ENCODE measurements at regions not wholly inside any gene's neighbourhood (a gene's known extent, or its start where the extent isn't known, plus 50 kb on each side); places are given as distances from the start of the nearest gene placed in this dataset.

GRCh38 chr2:192333642-192334041 lies 138.9 kb upstream of the TMEFF2 start:
- WGBS, 2 donors = 72 to 73% methylated on average over 6 of the region's 6 CpGs
- intact Hi-C loops (cut with DNase I) = no loop called here
- H3K27ac ChIP-seq = no peak overlapping the region
- H3K4me1 ChIP-seq = no peaks in the 10 kb centered on the region
- H3K4me3 ChIP-seq = no peak overlapping the region
- TF ChIP-seq, protein P1, sequence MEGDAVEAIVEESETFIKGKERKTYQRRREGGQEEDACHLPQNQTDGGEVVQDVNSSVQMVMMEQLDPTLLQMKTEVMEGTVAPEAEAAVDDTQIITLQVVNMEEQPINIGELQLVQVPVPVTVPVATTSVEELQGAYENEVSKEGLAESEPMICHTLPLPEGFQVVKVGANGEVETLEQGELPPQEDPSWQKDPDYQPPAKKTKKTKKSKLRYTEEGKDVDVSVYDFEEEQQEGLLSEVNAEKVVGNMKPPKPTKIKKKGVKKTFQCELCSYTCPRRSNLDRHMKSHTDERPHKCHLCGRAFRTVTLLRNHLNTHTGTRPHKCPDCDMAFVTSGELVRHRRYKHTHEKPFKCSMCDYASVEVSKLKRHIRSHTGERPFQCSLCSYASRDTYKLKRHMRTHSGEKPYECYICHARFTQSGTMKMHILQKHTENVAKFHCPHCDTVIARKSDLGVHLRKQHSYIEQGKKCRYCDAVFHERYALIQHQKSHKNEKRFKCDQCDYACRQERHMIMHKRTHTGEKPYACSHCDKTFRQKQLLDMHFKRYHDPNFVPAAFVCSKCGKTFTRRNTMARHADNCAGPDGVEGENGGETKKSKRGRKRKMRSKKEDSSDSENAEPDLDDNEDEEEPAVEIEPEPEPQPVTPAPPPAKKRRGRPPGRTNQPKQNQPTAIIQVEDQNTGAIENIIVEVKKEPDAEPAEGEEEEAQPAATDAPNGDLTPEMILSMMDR (IDR thresholded peaks at IDR 0.05) = no peak
- H3K27me3 ChIP-seq = peaks cover 0 to 4% (median 0%) of the 10 kb centered on the region in 4 donors
- H3K9me3 ChIP-seq = no peaks in the 10 kb centered on the region
- no peaks in the 10 kb centered on the region for H3K36me3 ChIP-seq
- DNase-seq = no peak
- no peak for FAIRE-seq
- no peak for ATAC-seq

GRCh38 chr2:192328297-192328696 lies 133.6 kb upstream of the TMEFF2 start:
- FAIRE-seq = no peak
- whole genome bisulfite sequencing, 2 donors = 78 to 88% methylated on average over 3 of the region's 3 CpGs
- Histone ChIP-seq H3K36me3 (no peaks in the 10 kb centered on the region), H3K27me3 (peaks cover 0 to 4% (median 0%) of the 10 kb centered on the region in 4 donors), H3K9me3 (no peaks in the 10 kb centered on the region), H3K4me3 (no peak overlapping the region), H3K4me1 (no peaks in the 10 kb centered on the region), H3K27ac (no peak overlapping the region)
- no peak for DNase-seq
- TF ChIP-seq, protein P1 (IDR thresholded peaks at IDR 0.05) = no peak
- ATAC-seq = no peak
- intact Hi-C loops (cut with DNase I) = no loop called here

DNA sequence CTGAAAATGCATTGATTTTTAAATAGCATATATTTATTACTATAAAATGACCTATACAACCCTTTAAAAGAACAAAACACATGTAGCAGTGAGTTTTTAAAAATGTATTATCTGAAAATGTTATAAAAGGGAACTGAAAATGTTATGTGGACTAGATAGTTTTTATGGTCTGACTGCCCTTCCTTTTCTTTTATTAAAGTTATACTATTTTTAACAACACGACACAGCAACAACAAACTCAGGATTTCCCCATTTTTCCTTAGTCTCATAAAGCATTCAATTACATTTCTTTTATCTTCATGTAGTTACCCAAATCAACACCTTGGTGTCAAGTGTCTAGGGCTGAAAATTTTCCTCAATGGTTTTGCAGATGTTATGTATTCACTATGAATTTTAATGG lies 132.8 kb upstream of the TMEFF2 start:
- TF ChIP-seq, protein P1 (IDR thresholded peaks at IDR 0.05) = no peak
- H3K27me3 ChIP-seq = peaks cover 0 to 4% (median 0%) of the 10 kb centered on the region in 4 donors
- H3K9me3 ChIP-seq = no peaks in the 10 kb centered on the region
- no peak for DNase-seq
- H3K27ac ChIP-seq = no peak overlapping the region
- no peak overlapping the region for H3K4me3 ChIP-seq
- H3K4me1 ChIP-seq = no peaks in the 10 kb centered on the region
- FAIRE-seq = no peak
- ATAC-seq = no peak
- WGBS, 2 donors = 40 to 68% methylated on average over 1 of the region's 1 CpG
- no peaks in the 10 kb centered on the region for H3K36me3 ChIP-seq
- intact Hi-C loops (cut with DNase I) = no loop called here

- TF ChIP-seq, protein P1 (IDR thresholded peaks at IDR 0.05) = no peak
- WGBS, 2 donors = 86 to 91% methylated on average over 3 of the region's 3 CpGs
- intact Hi-C loops (cut with DNase I) = no loop called here
Observed at GRCh38 chr2:192315543-192315942, 120.8 kb upstream of the TMEFF2 start.

GRCh38 chr2:192314800-192315481 lies 120.2 kb upstream of the TMEFF2 start:
- Histone ChIP-seq H3K27ac (no peak overlapping the region), H3K4me3 (no peak overlapping the region), H3K27me3 (no peaks in the 10 kb centered on the region), H3K9me3 (no peaks in the 10 kb centered on the region), H3K36me3 (no peaks in the 10 kb centered on the region), H3K4me1 (no peaks in the 10 kb centered on the region)
- no peak for ATAC-seq
- 81 to 88% methylated on average over 26 of the region's 26 CpGs for WGBS, 2 donors
- TF ChIP-seq, protein P1 (IDR thresholded peaks at IDR 0.05) = no peak
- intact Hi-C loops (cut with DNase I) = no loop called here
- DNase-seq = peak in 3 of 6 donors; percentile 15 to 65 (median 45)
- FAIRE-seq = no peak

More at GRCh38 chr2:192315543-192315942, 120.8 kb upstream of the TMEFF2 start:
- DNase-seq = peak in 1 of 6 donors; percentile 45
- no peaks in the 10 kb centered on the region for H3K27me3 ChIP-seq
- H3K4me3 ChIP-seq = no peak overlapping the region
- no peak for FAIRE-seq
- no peaks in the 10 kb centered on the region for H3K9me3 ChIP-seq
- no peaks in the 10 kb centered on the region for H3K4me1 ChIP-seq
- no peaks in the 10 kb centered on the region for H3K36me3 ChIP-seq
- H3K27ac ChIP-seq = no peak overlapping the region
- no peak for ATAC-seq
